ENCODE measurements at regions not wholly inside any gene's neighbourhood (a gene's known extent, or its start where the extent isn't known, plus 50 kb on each side); places are given as distances from the start of the nearest gene placed in this dataset.

DNA sequence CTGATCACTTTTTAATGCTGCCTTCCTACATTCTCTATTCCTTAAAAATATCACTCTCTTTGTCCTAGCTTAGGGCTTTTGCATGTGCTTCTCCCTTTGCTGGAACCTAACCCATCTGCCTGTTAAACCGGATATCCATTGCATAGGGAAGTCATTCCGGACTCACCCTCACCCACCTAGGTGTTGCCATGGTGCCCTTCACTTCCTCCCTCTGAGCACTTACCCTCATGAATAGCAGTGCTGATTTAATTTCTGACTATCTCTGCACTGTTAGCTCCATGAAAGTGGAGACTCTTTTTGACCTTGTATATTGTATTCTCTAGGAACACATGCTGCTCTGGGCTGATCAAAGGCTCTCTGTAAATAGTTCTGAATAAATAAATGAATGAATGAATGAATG, 401.9 kb downstream of the PCDH20 start:
- TF ChIP-seq, protein P1, sequence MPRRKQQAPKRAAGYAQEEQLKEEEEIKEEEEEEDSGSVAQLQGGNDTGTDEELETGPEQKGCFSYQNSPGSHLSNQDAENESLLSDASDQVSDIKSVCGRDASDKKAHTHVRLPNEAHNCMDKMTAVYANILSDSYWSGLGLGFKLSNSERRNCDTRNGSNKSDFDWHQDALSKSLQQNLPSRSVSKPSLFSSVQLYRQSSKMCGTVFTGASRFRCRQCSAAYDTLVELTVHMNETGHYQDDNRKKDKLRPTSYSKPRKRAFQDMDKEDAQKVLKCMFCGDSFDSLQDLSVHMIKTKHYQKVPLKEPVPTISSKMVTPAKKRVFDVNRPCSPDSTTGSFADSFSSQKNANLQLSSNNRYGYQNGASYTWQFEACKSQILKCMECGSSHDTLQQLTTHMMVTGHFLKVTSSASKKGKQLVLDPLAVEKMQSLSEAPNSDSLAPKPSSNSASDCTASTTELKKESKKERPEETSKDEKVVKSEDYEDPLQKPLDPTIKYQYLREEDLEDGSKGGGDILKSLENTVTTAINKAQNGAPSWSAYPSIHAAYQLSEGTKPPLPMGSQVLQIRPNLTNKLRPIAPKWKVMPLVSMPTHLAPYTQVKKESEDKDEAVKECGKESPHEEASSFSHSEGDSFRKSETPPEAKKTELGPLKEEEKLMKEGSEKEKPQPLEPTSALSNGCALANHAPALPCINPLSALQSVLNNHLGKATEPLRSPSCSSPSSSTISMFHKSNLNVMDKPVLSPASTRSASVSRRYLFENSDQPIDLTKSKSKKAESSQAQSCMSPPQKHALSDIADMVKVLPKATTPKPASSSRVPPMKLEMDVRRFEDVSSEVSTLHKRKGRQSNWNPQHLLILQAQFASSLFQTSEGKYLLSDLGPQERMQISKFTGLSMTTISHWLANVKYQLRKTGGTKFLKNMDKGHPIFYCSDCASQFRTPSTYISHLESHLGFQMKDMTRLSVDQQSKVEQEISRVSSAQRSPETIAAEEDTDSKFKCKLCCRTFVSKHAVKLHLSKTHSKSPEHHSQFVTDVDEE (CRISPR knock-in tag; IDR thresholded peaks at IDR 0.05): no peak
- TF ChIP-seq, protein P2, sequence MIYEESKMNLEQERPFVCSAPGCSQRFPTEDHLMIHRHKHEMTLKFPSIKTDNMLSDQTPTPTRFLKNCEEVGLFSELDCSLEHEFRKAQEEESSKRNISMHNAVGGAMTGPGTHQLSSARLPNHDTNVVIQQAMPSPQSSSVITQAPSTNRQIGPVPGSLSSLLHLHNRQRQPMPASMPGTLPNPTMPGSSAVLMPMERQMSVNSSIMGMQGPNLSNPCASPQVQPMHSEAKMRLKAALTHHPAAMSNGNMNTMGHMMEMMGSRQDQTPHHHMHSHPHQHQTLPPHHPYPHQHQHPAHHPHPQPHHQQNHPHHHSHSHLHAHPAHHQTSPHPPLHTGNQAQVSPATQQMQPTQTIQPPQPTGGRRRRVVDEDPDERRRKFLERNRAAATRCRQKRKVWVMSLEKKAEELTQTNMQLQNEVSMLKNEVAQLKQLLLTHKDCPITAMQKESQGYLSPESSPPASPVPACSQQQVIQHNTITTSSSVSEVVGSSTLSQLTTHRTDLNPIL (CRISPR knock-in tag; IDR thresholded peaks at IDR 0.05; ENCODE audit: low read depth): no peak
- TF ChIP-seq GLIS3 (CRISPR knock-in tag; IDR thresholded peaks at IDR 0.05) (no peak), ZNF8 (CRISPR knock-in tag; IDR thresholded peaks at IDR 0.05) (no peak), ZNF565 (CRISPR knock-in tag; conservative IDR thresholded peaks at IDR 0.05; ENCODE audit: low read depth) (no peak), ZNF70 (CRISPR knock-in tag; IDR thresholded peaks at IDR 0.05) (no peak), TOX (CRISPR knock-in tag; IDR thresholded peaks at IDR 0.05; ENCODE audit: borderline replicate concordance) (no peak), CSDC2 (CRISPR knock-in tag; IDR thresholded peaks at IDR 0.05) (no peak), SNAI2 (CRISPR knock-in tag; IDR thresholded peaks at IDR 0.05) (no peak), OSR1 (CRISPR knock-in tag; IDR thresholded peaks at IDR 0.05) (no peak), ISL1 (CRISPR knock-in tag; IDR thresholded peaks at IDR 0.05) (no peak), PPARA (CRISPR knock-in tag; IDR thresholded peaks at IDR 0.05; ENCODE audit: borderline replicate concordance) (no peak), ZC3H10 (CRISPR knock-in tag; IDR thresholded peaks at IDR 0.05) (no peak), ESRRG (CRISPR knock-in tag; IDR thresholded peaks at IDR 0.05) (no peak), ZFP3 (CRISPR knock-in tag; IDR thresholded peaks at IDR 0.05) (no peak), BACH2 (CRISPR knock-in tag; IDR thresholded peaks at IDR 0.05; ENCODE audit: borderline replicate concordance) (no peak), TCF4 (CRISPR knock-in tag; IDR thresholded peaks at IDR 0.05; ENCODE audit: borderline replicate concordance) (no peak)
- TF ChIP-seq, protein P3, sequence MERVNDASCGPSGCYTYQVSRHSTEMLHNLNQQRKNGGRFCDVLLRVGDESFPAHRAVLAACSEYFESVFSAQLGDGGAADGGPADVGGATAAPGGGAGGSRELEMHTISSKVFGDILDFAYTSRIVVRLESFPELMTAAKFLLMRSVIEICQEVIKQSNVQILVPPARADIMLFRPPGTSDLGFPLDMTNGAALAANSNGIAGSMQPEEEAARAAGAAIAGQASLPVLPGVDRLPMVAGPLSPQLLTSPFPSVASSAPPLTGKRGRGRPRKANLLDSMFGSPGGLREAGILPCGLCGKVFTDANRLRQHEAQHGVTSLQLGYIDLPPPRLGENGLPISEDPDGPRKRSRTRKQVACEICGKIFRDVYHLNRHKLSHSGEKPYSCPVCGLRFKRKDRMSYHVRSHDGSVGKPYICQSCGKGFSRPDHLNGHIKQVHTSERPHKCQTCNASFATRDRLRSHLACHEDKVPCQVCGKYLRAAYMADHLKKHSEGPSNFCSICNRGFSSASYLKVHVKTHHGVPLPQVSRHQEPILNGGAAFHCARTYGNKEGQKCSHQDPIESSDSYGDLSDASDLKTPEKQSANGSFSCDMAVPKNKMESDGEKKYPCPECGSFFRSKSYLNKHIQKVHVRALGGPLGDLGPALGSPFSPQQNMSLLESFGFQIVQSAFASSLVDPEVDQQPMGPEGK (CRISPR knock-in tag; IDR thresholded peaks at IDR 0.05; ENCODE audit: borderline replicate concordance): no peak
- TF ChIP-seq, protein P4, sequence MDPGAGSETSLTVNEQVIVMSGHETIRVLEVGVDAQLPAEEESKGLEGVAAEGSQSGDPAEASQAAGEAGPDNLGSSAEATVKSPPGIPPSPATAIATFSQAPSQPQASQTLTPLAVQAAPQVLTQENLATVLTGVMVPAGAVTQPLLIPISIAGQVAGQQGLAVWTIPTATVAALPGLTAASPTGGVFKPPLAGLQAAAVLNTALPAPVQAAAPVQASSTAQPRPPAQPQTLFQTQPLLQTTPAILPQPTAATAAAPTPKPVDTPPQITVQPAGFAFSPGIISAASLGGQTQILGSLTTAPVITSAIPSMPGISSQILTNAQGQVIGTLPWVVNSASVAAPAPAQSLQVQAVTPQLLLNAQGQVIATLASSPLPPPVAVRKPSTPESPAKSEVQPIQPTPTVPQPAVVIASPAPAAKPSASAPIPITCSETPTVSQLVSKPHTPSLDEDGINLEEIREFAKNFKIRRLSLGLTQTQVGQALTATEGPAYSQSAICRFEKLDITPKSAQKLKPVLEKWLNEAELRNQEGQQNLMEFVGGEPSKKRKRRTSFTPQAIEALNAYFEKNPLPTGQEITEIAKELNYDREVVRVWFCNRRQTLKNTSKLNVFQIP (CRISPR knock-in tag; IDR thresholded peaks at IDR 0.05; ENCODE audit: borderline replicate concordance, low read depth): no peak
- TF ChIP-seq, protein P5, sequence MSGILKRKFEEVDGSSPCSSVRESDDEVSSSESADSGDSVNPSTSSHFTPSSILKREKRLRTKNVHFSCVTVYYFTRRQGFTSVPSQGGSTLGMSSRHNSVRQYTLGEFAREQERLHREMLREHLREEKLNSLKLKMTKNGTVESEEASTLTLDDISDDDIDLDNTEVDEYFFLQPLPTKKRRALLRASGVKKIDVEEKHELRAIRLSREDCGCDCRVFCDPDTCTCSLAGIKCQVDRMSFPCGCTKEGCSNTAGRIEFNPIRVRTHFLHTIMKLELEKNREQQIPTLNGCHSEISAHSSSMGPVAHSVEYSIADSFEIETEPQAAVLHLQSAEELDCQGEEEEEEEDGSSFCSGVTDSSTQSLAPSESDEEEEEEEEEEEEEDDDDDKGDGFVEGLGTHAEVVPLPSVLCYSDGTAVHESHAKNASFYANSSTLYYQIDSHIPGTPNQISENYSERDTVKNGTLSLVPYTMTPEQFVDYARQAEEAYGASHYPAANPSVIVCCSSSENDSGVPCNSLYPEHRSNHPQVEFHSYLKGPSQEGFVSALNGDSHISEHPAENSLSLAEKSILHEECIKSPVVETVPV (CRISPR knock-in tag; IDR thresholded peaks at IDR 0.05): no peak
- no peak for ATAC-seq

DNA sequence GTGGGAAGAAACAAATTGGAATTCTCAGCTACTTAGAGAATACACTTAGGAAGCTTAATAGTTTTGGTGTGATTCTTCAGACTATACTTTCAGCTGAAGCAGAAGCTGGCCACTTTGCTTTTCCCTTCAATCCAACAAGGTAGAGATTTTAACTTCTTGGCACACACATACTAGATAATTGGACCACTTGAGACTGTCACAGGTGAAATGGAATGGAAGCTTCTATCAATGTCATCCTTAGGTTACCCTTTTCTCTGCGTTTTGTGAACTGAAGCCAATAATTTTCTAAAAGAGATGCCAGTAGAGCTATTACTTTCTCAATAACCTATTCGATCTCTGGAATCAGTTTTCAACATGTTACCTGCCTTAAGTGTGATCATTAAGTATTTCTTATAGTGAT, 405.3 kb downstream of the PCDH20 start:
- TF ChIP-seq, protein P2 (CRISPR knock-in tag; IDR thresholded peaks at IDR 0.05; ENCODE audit: low read depth): no peak
- TF ChIP-seq, protein P1 (CRISPR knock-in tag; IDR thresholded peaks at IDR 0.05): no peak
- TF ChIP-seq ZFP30 (CRISPR knock-in tag; IDR thresholded peaks at IDR 0.05): no peak
- no peak for TF ChIP-seq CSDC2 (CRISPR knock-in tag; IDR thresholded peaks at IDR 0.05)
- TF ChIP-seq GLIS3 (CRISPR knock-in tag; IDR thresholded peaks at IDR 0.05): no peak
- TF ChIP-seq, protein P5 (CRISPR knock-in tag; IDR thresholded peaks at IDR 0.05): no peak
- TF ChIP-seq, protein P4 (CRISPR knock-in tag; IDR thresholded peaks at IDR 0.05; ENCODE audit: borderline replicate concordance, low read depth): no peak
- no peak for TF ChIP-seq ISL1 (CRISPR knock-in tag; IDR thresholded peaks at IDR 0.05)
- no peak for TF ChIP-seq ZFP3 (CRISPR knock-in tag; IDR thresholded peaks at IDR 0.05)
- TF ChIP-seq ARNTL (CRISPR knock-in tag; IDR thresholded peaks at IDR 0.05; ENCODE audit: borderline replicate concordance, low read depth): no peak
- TF ChIP-seq OSR1 (CRISPR knock-in tag; IDR thresholded peaks at IDR 0.05): no peak
- no peak for TF ChIP-seq ZNF70 (CRISPR knock-in tag; IDR thresholded peaks at IDR 0.05)
- ATAC-seq: no peak

All from SK-N-SH treated with all-trans-retinoic acid at 6 μM for 48 hours (cell line).